ENCODE measurements at regions not wholly inside any gene's neighbourhood (a gene's known extent, or its start where the extent isn't known, plus 50 kb on each side); places are given as distances from the start of the nearest gene placed in this dataset.

DNA sequence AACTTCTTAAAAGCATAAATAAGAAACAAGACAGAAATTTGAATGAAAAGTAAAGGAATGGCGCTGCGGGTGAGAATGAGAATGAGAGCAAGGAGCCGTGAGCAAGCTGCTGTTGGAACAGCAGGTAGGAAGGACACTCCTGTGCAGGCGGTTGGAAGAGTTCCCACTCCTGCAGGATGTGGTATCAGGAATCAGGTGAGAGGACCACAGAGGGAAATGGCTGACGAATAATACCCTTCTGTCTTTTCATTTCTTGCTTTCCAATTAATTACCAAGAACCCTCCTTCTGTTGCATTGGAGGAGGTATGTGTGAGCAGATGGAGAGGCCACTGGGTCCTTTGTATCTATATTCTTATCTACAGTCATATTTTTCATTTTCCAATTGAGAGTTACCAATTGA is 1504.2 kb downstream of the EFNB2 start:
- Mint-ChIP-seq H3K4me3 (no peak overlapping the region), H3K27me3 (no peaks in the 10 kb centered on the region), H3K36me3 (no peaks in the 10 kb centered on the region), H3K4me1 (no peaks in the 10 kb centered on the region), H3K27ac (no peak overlapping the region), H3K9me3 (no peaks in the 10 kb centered on the region)
- H3K27ac ChIP-seq (ENCODE audit: low read length): no peak overlapping the region
- no peak overlapping the region for H3K4me3 ChIP-seq (ENCODE audit: control insufficient read depth in 1 of 2, extremely low read depth in 1 of 2, low read length in 1 of 2)
- H3K36me3 ChIP-seq (ENCODE audit: control insufficient read depth in 2 of 2, extremely low read depth in 1 of 2, insufficient read depth in 1 of 2, low read length in 1 of 2): no peaks in the 10 kb centered on the region
- ChIA-PET CTCF (interaction anchor here (0.6 kb wide), 2 partner anchors 23 to 1066 kb away, joined by 3 to 4 read pairs; no protein-coding TSS in a partner anchor), POLR2A (interaction anchor here in 1 of 2 donors (0.7 kb wide), 1 partner anchor 9 kb away, joined by 3 read pairs; no protein-coding TSS in a partner anchor)
- 100% methylated on average over 2 of the region's 5 CpGs for WGBS (ENCODE audit: insufficient coverage)
- ATAC-seq (replicated peaks in 1 of 4) (no peak), DNase-seq (no peak)
- no peaks in the 10 kb centered on the region for H3K4me1 ChIP-seq (ENCODE audit: control insufficient read depth in 1 of 2, extremely low read depth in 1 of 2, insufficient read depth in 2 of 2, low read length in 2 of 2)
- H3K9me3 ChIP-seq: no peaks in the 10 kb centered on the region
- no peaks in the 10 kb centered on the region for H3K27me3 ChIP-seq (replicated peaks in 1 of 2; ENCODE audit: control insufficient read depth in 2 of 2, extremely low read depth in 1 of 2, insufficient read depth in 2 of 2, low read length in 1 of 2)

- no peaks in the 10 kb centered on the region for H3K9me3 ChIP-seq
- ChIA-PET POLR2A (no interaction called here), CTCF (no interaction called here)
- 60% methylated on average over 1 of the region's 3 CpGs for WGBS (ENCODE audit: insufficient coverage)
- Mint-ChIP-seq H3K27me3 (no peaks in the 10 kb centered on the region), H3K36me3 (no peaks in the 10 kb centered on the region), H3K9me3 (no peaks in the 10 kb centered on the region), H3K4me3 (no peak overlapping the region), H3K4me1 (no peaks in the 10 kb centered on the region), H3K27ac (no peak overlapping the region)
- no peaks in the 10 kb centered on the region for H3K36me3 ChIP-seq (ENCODE audit: control insufficient read depth in 2 of 2, extremely low read depth in 1 of 2, insufficient read depth in 1 of 2, low read length in 1 of 2)
- H3K4me3 ChIP-seq (ENCODE audit: control insufficient read depth in 1 of 2, extremely low read depth in 1 of 2, low read length in 1 of 2): no peak overlapping the region
- H3K27ac ChIP-seq (ENCODE audit: low read length): no peak overlapping the region
- DNase-seq: no peak
- H3K4me1 ChIP-seq (ENCODE audit: control insufficient read depth in 1 of 2, extremely low read depth in 1 of 2, insufficient read depth in 2 of 2, low read length in 2 of 2): no peaks in the 10 kb centered on the region
- no peaks in the 10 kb centered on the region for H3K27me3 ChIP-seq (replicated peaks in 1 of 2; ENCODE audit: control insufficient read depth in 2 of 2, extremely low read depth in 1 of 2, insufficient read depth in 2 of 2, low read length in 1 of 2)
- no peak for ATAC-seq (replicated peaks in 1 of 4)
These were observed 1504.6 kb downstream of the EFNB2 start for GRCh38 chr13:105030851-105031250.

- ATAC-seq (replicated peaks in 1 of 4) (no peak), DNase-seq (no peak)
- ChIA-PET CTCF (no interaction called here), POLR2A (no interaction called here)
- H3K4me1 ChIP-seq (ENCODE audit: control insufficient read depth in 1 of 2, extremely low read depth in 1 of 2, insufficient read depth in 2 of 2, low read length in 2 of 2): no peaks in the 10 kb centered on the region
- H3K27me3 ChIP-seq (replicated peaks in 1 of 2; ENCODE audit: control insufficient read depth in 2 of 2, extremely low read depth in 1 of 2, insufficient read depth in 2 of 2, low read length in 1 of 2): no peaks in the 10 kb centered on the region
- peaks cover 2% of the 10 kb centered on the region for H3K9me3 ChIP-seq
- Mint-ChIP-seq H3K9me3 (peaks cover 0 to 4% (median 0%) of the 10 kb centered on the region in 3 donors), H3K27me3 (peaks cover 0 to 1% of the 10 kb centered on the region in 2 donors), H3K36me3 (no peaks in the 10 kb centered on the region), H3K27ac (no peak overlapping the region), H3K4me3 (no peak overlapping the region), H3K4me1 (no peaks in the 10 kb centered on the region)
- no peak overlapping the region for H3K27ac ChIP-seq (ENCODE audit: low read length)
- H3K36me3 ChIP-seq (ENCODE audit: control insufficient read depth in 2 of 2, extremely low read depth in 1 of 2, insufficient read depth in 1 of 2, low read length in 1 of 2): no peaks in the 10 kb centered on the region
- no peak overlapping the region for H3K4me3 ChIP-seq (ENCODE audit: control insufficient read depth in 1 of 2, extremely low read depth in 1 of 2, low read length in 1 of 2)
- WGBS (ENCODE audit: insufficient coverage): no CpG with 5 or more reads among the region's 8 CpGs
These were observed 1516.4 kb downstream of the EFNB2 start for GRCh38 chr13:105019073-105019472.

GRCh38 chr13:105016266-105016665 is 1519.2 kb downstream of the EFNB2 start:
- H3K4me1 Mint-ChIP-seq: no peaks in the 10 kb centered on the region
- Histone ChIP-seq H3K4me1 (ENCODE audit: control insufficient read depth in 1 of 2, extremely low read depth in 1 of 2, insufficient read depth in 2 of 2, low read length in 2 of 2) (no peaks in the 10 kb centered on the region), H3K27me3 (replicated peaks in 1 of 2; ENCODE audit: control insufficient read depth in 2 of 2, extremely low read depth in 1 of 2, insufficient read depth in 2 of 2, low read length in 1 of 2) (no peaks in the 10 kb centered on the region), H3K4me3 (ENCODE audit: control insufficient read depth in 1 of 2, extremely low read depth in 1 of 2, low read length in 1 of 2) (no peak overlapping the region), H3K27ac (ENCODE audit: low read length) (no peak overlapping the region), H3K9me3 (no peaks in the 10 kb centered on the region), H3K36me3 (ENCODE audit: control insufficient read depth in 2 of 2, extremely low read depth in 1 of 2, insufficient read depth in 1 of 2, low read length in 1 of 2) (no peaks in the 10 kb centered on the region)
- H3K4me3 Mint-ChIP-seq: no peak overlapping the region
- no peaks in the 10 kb centered on the region for H3K9me3 Mint-ChIP-seq
- H3K27me3 Mint-ChIP-seq: no peaks in the 10 kb centered on the region
- POLR2A ChIA-PET: interaction anchor here in 1 of 2 donors (0.5 kb wide), 1 partner anchor 186 kb away, joined by 5 read pairs; no protein-coding TSS in a partner anchor
- H3K27ac Mint-ChIP-seq: no peak overlapping the region
- no peak for ATAC-seq (replicated peaks in 1 of 4)
- CTCF ChIA-PET: no interaction called here
- WGBS (ENCODE audit: insufficient coverage): 73% methylated on average over 2 of the region's 4 CpGs
- H3K36me3 Mint-ChIP-seq: no peaks in the 10 kb centered on the region
- no peak for DNase-seq

GRCh38 chr13:105008604-105009003 is 1526.9 kb downstream of the EFNB2 start:
- Mint-ChIP-seq H3K27me3 (no peaks in the 10 kb centered on the region), H3K9me3 (peaks cover 0 to 4% (median 0%) of the 10 kb centered on the region in 3 donors)
- POLR2A ChIA-PET: no interaction called here

DNA sequence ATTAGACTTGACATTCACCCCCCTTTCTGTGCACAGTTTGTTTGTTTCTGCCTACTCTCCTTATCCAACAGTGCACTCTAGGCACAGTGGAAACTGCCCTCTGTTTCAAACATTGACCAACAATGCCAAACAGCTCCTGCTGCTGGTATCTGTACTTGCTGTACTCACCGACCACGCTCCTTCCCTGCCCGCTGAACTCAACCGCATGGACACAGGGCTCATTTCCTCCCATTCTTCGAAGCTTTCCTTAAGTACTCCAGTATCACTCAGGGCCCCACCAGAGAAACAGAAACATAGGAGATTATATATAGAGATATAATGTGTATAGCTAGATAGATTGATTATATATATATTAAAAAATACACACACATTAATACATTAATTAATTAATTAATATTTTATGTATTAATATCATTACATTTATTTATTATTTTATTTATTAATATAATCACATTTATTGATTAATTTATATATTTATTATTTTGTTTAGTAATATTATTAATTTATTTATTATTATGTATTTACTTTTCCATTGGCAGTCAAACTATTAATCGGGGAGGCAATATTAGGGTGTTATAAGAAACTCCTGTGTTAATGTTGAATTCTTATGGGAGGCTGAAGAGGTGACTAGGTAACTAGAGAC is 1528.2 kb downstream of the EFNB2 start:
- H3K4me3 Mint-ChIP-seq: no peak overlapping the region
- 67% methylated on average over 1 of the region's 6 CpGs for WGBS (ENCODE audit: insufficient coverage)
- Histone ChIP-seq H3K4me1 (ENCODE audit: control insufficient read depth in 1 of 2, extremely low read depth in 1 of 2, insufficient read depth in 2 of 2, low read length in 2 of 2) (no peaks in the 10 kb centered on the region), H3K27me3 (replicated peaks in 1 of 2; ENCODE audit: control insufficient read depth in 2 of 2, extremely low read depth in 1 of 2, insufficient read depth in 2 of 2, low read length in 1 of 2) (no peaks in the 10 kb centered on the region), H3K36me3 (ENCODE audit: control insufficient read depth in 2 of 2, extremely low read depth in 1 of 2, insufficient read depth in 1 of 2, low read length in 1 of 2) (no peaks in the 10 kb centered on the region), H3K9me3 (no peaks in the 10 kb centered on the region), H3K4me3 (ENCODE audit: control insufficient read depth in 1 of 2, extremely low read depth in 1 of 2, low read length in 1 of 2) (no peak overlapping the region), H3K27ac (ENCODE audit: low read length) (no peak overlapping the region)
- no peaks in the 10 kb centered on the region for H3K36me3 Mint-ChIP-seq
- ATAC-seq (replicated peaks in 1 of 4) (no peak), DNase-seq (no peak)
- H3K9me3 Mint-ChIP-seq: peaks cover 0 to 4% (median 0%) of the 10 kb centered on the region in 3 donors
- no peak overlapping the region for H3K27ac Mint-ChIP-seq
- CTCF ChIA-PET: no interaction called here
- POLR2A ChIA-PET: no interaction called here
- H3K4me1 Mint-ChIP-seq: no peaks in the 10 kb centered on the region
- H3K27me3 Mint-ChIP-seq: no peaks in the 10 kb centered on the region

More at GRCh38 chr13:105008604-105009003, 1526.9 kb downstream of the EFNB2 start:
- no peak overlapping the region for H3K27ac Mint-ChIP-seq
- no peaks in the 10 kb centered on the region for H3K4me1 Mint-ChIP-seq
- H3K27ac ChIP-seq (ENCODE audit: low read length): no peak overlapping the region
- no peaks in the 10 kb centered on the region for H3K9me3 ChIP-seq
- ATAC-seq (replicated peaks in 1 of 4) (no peak), DNase-seq (no peak)
- H3K36me3 ChIP-seq (ENCODE audit: control insufficient read depth in 2 of 2, extremely low read depth in 1 of 2, insufficient read depth in 1 of 2, low read length in 1 of 2): no peaks in the 10 kb centered on the region
- H3K4me3 Mint-ChIP-seq: no peak overlapping the region
- H3K4me3 ChIP-seq (ENCODE audit: control insufficient read depth in 1 of 2, extremely low read depth in 1 of 2, low read length in 1 of 2): no peak overlapping the region
- H3K4me1 ChIP-seq (ENCODE audit: control insufficient read depth in 1 of 2, extremely low read depth in 1 of 2, insufficient read depth in 2 of 2, low read length in 2 of 2): no peaks in the 10 kb centered on the region
- CTCF ChIA-PET: interaction anchor here in 1 of 2 donors (0.6 kb wide), 1 partner anchor 23 kb away, joined by 4 read pairs; no protein-coding TSS in a partner anchor
- WGBS (ENCODE audit: insufficient coverage): 86% methylated on average over 4 of the region's 5 CpGs
- no peaks in the 10 kb centered on the region for H3K27me3 ChIP-seq (replicated peaks in 1 of 2; ENCODE audit: control insufficient read depth in 2 of 2, extremely low read depth in 1 of 2, insufficient read depth in 2 of 2, low read length in 1 of 2)
- H3K36me3 Mint-ChIP-seq: no peaks in the 10 kb centered on the region
